ENCODE measurements at regions not wholly inside any gene's neighbourhood (a gene's known extent, or its start where the extent isn't known, plus 50 kb on each side); places are given as distances from the start of the nearest gene placed in this dataset.

DNA sequence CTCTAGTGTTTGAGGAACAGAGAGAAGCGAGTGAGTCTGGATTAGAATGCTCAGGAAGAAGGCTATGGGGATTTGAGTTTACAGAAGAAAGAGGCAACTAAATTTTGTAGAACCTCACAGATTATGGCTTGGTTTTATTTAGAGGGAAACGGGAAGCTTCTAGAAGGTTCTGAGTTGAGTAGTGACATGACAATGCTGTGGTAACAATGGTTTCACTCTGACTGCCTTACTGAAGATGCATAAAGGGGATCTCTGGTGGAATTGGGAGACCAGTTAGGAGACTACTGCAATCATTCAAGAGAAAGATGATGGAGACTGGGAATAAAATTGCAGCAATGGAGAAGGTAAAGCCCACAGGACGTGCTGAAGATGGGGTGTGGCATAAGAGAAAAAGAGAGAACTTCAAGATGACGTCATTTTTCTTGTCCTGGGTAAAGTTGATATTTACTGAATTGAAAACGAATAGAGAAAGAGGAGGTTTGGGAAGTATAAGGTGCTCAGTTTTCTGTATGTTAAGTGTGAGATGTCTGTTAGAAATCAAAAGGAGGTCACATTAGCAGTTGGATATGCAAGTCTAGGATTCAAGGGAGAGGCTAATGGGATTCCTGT is 710.1 kb upstream of the NRSN1 start:
- no peak overlapping the region for H3K4me3 ChIP-seq (ENCODE audit: low read length)
- H3F3A ChIP-seq (ENCODE audit: control insufficient read depth, insufficient read depth), result no peaks in the 10 kb centered on the region
- no peaks in the 10 kb centered on the region for H4K20me1 ChIP-seq (ENCODE audit: control insufficient read depth, insufficient read depth, low read depth, low read length)
- H3K79me2 ChIP-seq (ENCODE audit: control insufficient read depth, low read length), result no peaks in the 10 kb centered on the region
- H3K9me2 ChIP-seq (replicated peaks; ENCODE audit: control insufficient read depth, low read length), result no peaks in the 10 kb centered on the region
- no peaks in the 10 kb centered on the region for H3K27me3 ChIP-seq (ENCODE audit: control insufficient read depth, low read length)
- H3K4me1 ChIP-seq (ENCODE audit: control insufficient read depth, low read length), result no peaks in the 10 kb centered on the region
- no peaks in the 10 kb centered on the region for H3K36me3 ChIP-seq (ENCODE audit: control insufficient read depth, low read length)
- TF ChIP-seq CTCF (IDR thresholded peaks at IDR 0.05; ENCODE audit: low read depth, low read length, poor library complexity, severe bottlenecking) (no peak), EZH2phosphoT487 (IDR thresholded peaks at IDR 0.05; ENCODE audit: borderline replicate concordance, low read length) (no peak)
- H3K27ac ChIP-seq (ENCODE audit: low read depth, low read length), result no peak overlapping the region
- H3K9me3 ChIP-seq (ENCODE audit: control insufficient read depth, insufficient read depth, low read length), result no peaks in the 10 kb centered on the region
- no peak overlapping the region for H3K4me2 ChIP-seq (ENCODE audit: low read length)

GRCh38 chr6:23417133-23417532 is 708.9 kb upstream of the NRSN1 start:
- no peaks in the 10 kb centered on the region for H3K9me2 ChIP-seq (replicated peaks; ENCODE audit: control insufficient read depth, low read length)
- no peaks in the 10 kb centered on the region for H3K27me3 ChIP-seq (ENCODE audit: control insufficient read depth, low read length)
- no peaks in the 10 kb centered on the region for H3K79me2 ChIP-seq (ENCODE audit: control insufficient read depth, low read length)
- H3K4me3 ChIP-seq (ENCODE audit: low read length), result no peak overlapping the region
- H3K4me2 ChIP-seq (ENCODE audit: low read length), result no peak overlapping the region
- H3K36me3 ChIP-seq (ENCODE audit: control insufficient read depth, low read length), result no peaks in the 10 kb centered on the region
- no peaks in the 10 kb centered on the region for H4K20me1 ChIP-seq (ENCODE audit: control insufficient read depth, insufficient read depth, low read depth, low read length)
- TF ChIP-seq EZH2phosphoT487 (IDR thresholded peaks at IDR 0.05; ENCODE audit: borderline replicate concordance, low read length), result no peak
- no peak for TF ChIP-seq CTCF (IDR thresholded peaks at IDR 0.05; ENCODE audit: low read depth, low read length, poor library complexity, severe bottlenecking)
- H3K27ac ChIP-seq (ENCODE audit: low read depth, low read length), result no peak overlapping the region
- H3K4me1 ChIP-seq (ENCODE audit: control insufficient read depth, low read length), result no peaks in the 10 kb centered on the region
- no peaks in the 10 kb centered on the region for H3K9me3 ChIP-seq (ENCODE audit: control insufficient read depth, insufficient read depth, low read length)
- no peaks in the 10 kb centered on the region for H3F3A ChIP-seq (ENCODE audit: control insufficient read depth, insufficient read depth)

GRCh38 chr6:23418095-23418494 is 707.9 kb upstream of the NRSN1 start:
- H3K9me2 ChIP-seq (replicated peaks; ENCODE audit: control insufficient read depth, low read length), result no peaks in the 10 kb centered on the region
- H3F3A ChIP-seq (ENCODE audit: control insufficient read depth, insufficient read depth), result no peaks in the 10 kb centered on the region
- no peaks in the 10 kb centered on the region for H3K27me3 ChIP-seq (ENCODE audit: control insufficient read depth, low read length)
- H3K27ac ChIP-seq (ENCODE audit: low read depth, low read length), result no peak overlapping the region
- H3K4me3 ChIP-seq (ENCODE audit: low read length), result no peak overlapping the region
- no peaks in the 10 kb centered on the region for H3K79me2 ChIP-seq (ENCODE audit: control insufficient read depth, low read length)
- no peak overlapping the region for H3K4me2 ChIP-seq (ENCODE audit: low read length)
- TF ChIP-seq EZH2phosphoT487 (IDR thresholded peaks at IDR 0.05; ENCODE audit: borderline replicate concordance, low read length) (no peak), CTCF (IDR thresholded peaks at IDR 0.05; ENCODE audit: low read depth, low read length, poor library complexity, severe bottlenecking) (no peak)
- no peaks in the 10 kb centered on the region for H3K4me1 ChIP-seq (ENCODE audit: control insufficient read depth, low read length)
- H3K9me3 ChIP-seq (ENCODE audit: control insufficient read depth, insufficient read depth, low read length), result no peaks in the 10 kb centered on the region
- no peaks in the 10 kb centered on the region for H4K20me1 ChIP-seq (ENCODE audit: control insufficient read depth, insufficient read depth, low read depth, low read length)
- H3K36me3 ChIP-seq (ENCODE audit: control insufficient read depth, low read length), result no peaks in the 10 kb centered on the region

All from DOHH2 (cell line).